ENCODE measurements at regions not wholly inside any gene's neighbourhood (a gene's known extent, or its start where the extent isn't known, plus 50 kb on each side); places are given as distances from the start of the nearest gene placed in this dataset.

GRCh38 chr3:72311425-72311824, 526.5 kb upstream of the PROK2 start:
- Mint-ChIP-seq H3K4me1 (ENCODE audit: low read depth, unreplicated experiment) (peaks cover 13% of the 10 kb centered on the region), H3K27ac (ENCODE audit: unreplicated experiment) (no peak overlapping the region), H3K9me3 (ENCODE audit: unreplicated experiment) (peaks cover 3% of the 10 kb centered on the region), H3K36me3 (ENCODE audit: unreplicated experiment) (no peaks in the 10 kb centered on the region), H3K27me3 (ENCODE audit: unreplicated experiment) (peaks cover 1% of the 10 kb centered on the region), H3K4me3 (ENCODE audit: unreplicated experiment) (no peak overlapping the region)
- TF ChIP-seq CTCF (IDR thresholded peaks at IDR 0.05; ENCODE audit: partially characterized antibody, unreplicated experiment): no peak
- DNase-seq: no peak

- no peak for DNase-seq
- H3K4me3 Mint-ChIP-seq (ENCODE audit: unreplicated experiment): no peak overlapping the region
- no peak overlapping the region for H3K27ac Mint-ChIP-seq (ENCODE audit: unreplicated experiment)
- no peaks in the 10 kb centered on the region for H3K27me3 Mint-ChIP-seq (ENCODE audit: unreplicated experiment)
- peaks cover 13% of the 10 kb centered on the region for H3K4me1 Mint-ChIP-seq (ENCODE audit: low read depth, unreplicated experiment)
- H3K9me3 Mint-ChIP-seq (ENCODE audit: unreplicated experiment): peaks cover 3% of the 10 kb centered on the region
- no peak for TF ChIP-seq CTCF (IDR thresholded peaks at IDR 0.05; ENCODE audit: partially characterized antibody, unreplicated experiment)
- H3K36me3 Mint-ChIP-seq (ENCODE audit: unreplicated experiment): no peaks in the 10 kb centered on the region
Observed at GRCh38 chr3:72310419-72311380, 525.8 kb upstream of the PROK2 start.

DNA sequence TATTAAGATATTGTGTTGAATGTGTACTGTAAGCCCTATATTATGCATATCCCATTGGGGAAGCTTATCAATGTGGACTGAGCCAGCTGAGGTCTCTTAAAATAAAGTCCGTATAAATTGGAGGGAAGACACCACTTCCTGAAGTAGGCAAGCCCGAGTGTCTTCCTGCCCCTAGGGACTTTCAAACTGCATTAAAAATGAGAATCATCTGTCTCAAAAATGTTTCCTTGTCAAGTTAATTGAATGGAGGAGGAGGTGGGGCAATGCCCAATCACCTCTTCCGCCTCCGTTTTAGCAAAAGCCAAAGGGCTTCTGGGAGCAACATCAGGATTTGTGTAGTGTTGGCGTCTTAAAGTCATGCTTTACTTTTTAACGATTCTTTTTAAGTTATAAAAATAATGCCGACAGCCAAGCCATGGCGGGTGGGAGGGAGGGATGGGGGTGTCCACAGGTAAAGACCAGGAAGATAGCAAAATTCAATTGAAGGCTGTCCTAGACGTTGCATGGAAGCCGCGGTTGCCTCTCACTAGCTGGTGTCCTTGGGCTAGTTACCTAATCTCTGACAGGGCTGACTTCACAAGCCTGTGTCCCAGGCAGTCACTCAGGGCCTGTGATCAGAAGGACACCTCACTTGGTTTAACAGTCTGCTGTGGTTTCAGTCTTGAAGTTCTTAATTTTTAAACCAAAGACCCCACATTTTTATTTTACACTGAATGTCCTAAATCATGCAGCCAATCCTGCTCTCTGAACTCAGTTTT, 524.9 kb upstream of the PROK2 start:
- Mint-ChIP-seq H3K4me1 (ENCODE audit: low read depth, unreplicated experiment) (peaks cover 13% of the 10 kb centered on the region), H3K36me3 (ENCODE audit: unreplicated experiment) (no peaks in the 10 kb centered on the region), H3K27ac (ENCODE audit: unreplicated experiment) (no peak overlapping the region), H3K27me3 (ENCODE audit: unreplicated experiment) (no peaks in the 10 kb centered on the region), H3K9me3 (ENCODE audit: unreplicated experiment) (peaks cover 3% of the 10 kb centered on the region), H3K4me3 (ENCODE audit: unreplicated experiment) (no peak overlapping the region)
- no peak for TF ChIP-seq CTCF (IDR thresholded peaks at IDR 0.05; ENCODE audit: partially characterized antibody, unreplicated experiment)
- no peak for DNase-seq

- H3K4me3 Mint-ChIP-seq (ENCODE audit: unreplicated experiment): no peak overlapping the region
- H3K4me1 Mint-ChIP-seq (ENCODE audit: low read depth, unreplicated experiment): peaks cover 23% of the 10 kb centered on the region
- no peaks in the 10 kb centered on the region for H3K36me3 Mint-ChIP-seq (ENCODE audit: unreplicated experiment)
- no peak for TF ChIP-seq CTCF (IDR thresholded peaks at IDR 0.05; ENCODE audit: partially characterized antibody, unreplicated experiment)
- no peak overlapping the region for H3K27ac Mint-ChIP-seq (ENCODE audit: unreplicated experiment)
- peaks cover 4% of the 10 kb centered on the region for H3K9me3 Mint-ChIP-seq (ENCODE audit: unreplicated experiment)
- no peaks in the 10 kb centered on the region for H3K27me3 Mint-ChIP-seq (ENCODE audit: unreplicated experiment)
- no peak for DNase-seq
Observed at GRCh38 chr3:72308641-72309040, 523.7 kb upstream of the PROK2 start.

All from glutamatergic neuron (in vitro differentiated cells).